Neural progenitor cell (in vitro differentiated cells): ENCODE measurements at regions not wholly inside any gene's neighbourhood (a gene's known extent, or its start where the extent isn't known, plus 50 kb on each side); places are given as distances from the start of the nearest gene placed in this dataset.

Source experiments
- EZH2 ChIP-seq: fragments of 200-600 bp; sonication (generic); IDR thresholded peaks from 2 replicates; pipeline ENCODE4 v1.6.1; 2017; ENCODE audit warnings: antibody characterized with exemption, mild to moderate bottlenecking, moderate library complexity
- EZH2phosphoT487 ChIP-seq: fragments of 200-600 bp; sonication (generic); IDR thresholded peaks from 2 replicates; pipeline ENCODE4 v1.6.1; 2017; ENCODE audit warnings: antibody characterized with exemption
- TF ChIP-seq, protein P1 (sequence below): fragments of 200-600 bp; sonication (generic); IDR thresholded peaks from 2 replicates; pipeline ENCODE4 v1.5.1; 2017; ENCODE audit warnings: antibody characterized with exemption, mild to moderate bottlenecking

DNA sequence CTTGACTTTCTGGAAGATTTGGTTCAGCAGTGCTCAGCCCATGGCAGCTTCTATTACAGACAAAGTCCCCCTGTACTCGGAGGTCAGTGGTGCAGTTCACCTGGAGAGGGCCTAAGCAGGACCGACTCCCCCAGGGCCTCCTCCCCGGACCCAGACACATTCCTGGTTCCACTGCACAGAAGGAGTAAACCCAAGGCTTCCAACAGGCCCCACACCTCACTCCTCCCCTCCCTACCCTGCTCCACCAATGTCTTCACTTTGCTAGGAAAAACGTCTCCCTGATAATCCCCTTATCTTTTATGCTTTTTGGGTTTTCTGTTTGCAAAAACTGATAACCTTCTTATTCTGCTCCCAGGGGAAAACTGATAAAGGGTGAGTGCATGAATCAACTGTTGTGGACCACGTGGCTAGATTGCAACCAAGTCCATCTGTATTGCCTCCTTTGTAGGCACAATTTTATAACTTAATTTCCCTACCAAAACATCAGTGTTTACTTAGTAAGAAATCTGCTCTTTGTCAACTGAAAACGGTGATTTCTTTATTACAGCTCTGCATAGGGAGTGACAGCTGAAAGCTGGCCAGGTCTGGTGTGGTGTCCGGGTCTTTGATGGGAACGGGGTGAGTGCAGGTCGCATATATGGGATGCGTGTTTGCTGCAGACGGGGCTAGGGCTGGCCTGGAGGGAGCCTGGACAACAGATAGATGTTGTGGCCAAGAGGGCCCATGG, 202.5 kb downstream of the GLI2 start:
- TF ChIP-seq, protein P1, sequence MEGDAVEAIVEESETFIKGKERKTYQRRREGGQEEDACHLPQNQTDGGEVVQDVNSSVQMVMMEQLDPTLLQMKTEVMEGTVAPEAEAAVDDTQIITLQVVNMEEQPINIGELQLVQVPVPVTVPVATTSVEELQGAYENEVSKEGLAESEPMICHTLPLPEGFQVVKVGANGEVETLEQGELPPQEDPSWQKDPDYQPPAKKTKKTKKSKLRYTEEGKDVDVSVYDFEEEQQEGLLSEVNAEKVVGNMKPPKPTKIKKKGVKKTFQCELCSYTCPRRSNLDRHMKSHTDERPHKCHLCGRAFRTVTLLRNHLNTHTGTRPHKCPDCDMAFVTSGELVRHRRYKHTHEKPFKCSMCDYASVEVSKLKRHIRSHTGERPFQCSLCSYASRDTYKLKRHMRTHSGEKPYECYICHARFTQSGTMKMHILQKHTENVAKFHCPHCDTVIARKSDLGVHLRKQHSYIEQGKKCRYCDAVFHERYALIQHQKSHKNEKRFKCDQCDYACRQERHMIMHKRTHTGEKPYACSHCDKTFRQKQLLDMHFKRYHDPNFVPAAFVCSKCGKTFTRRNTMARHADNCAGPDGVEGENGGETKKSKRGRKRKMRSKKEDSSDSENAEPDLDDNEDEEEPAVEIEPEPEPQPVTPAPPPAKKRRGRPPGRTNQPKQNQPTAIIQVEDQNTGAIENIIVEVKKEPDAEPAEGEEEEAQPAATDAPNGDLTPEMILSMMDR: no peak
- TF ChIP-seq EZH2phosphoT487 (no peak), EZH2 (no peak)
